Activated CD4-positive, alpha-beta memory T cell treated with anti-CD3 and anti-CD28 coated beads for 36 hours (primary cell): ENCODE measurements at regions not wholly inside any gene's neighbourhood (a gene's known extent, or its start where the extent isn't known, plus 50 kb on each side); places are given as distances from the start of the nearest gene placed in this dataset.

Experiments
- CTCF ChIA-PET: fragments of 350-600 bp; sonication (Branson Sonifier 250); formaldehyde crosslinking; loops from one replicate; lab custom pipeline; 2021; ENCODE audit warnings: antibody characterized with exemption, inconsistent platforms; lab: Charles Lee
- POLR2A ChIA-PET: fragments of 350-600 bp; sonication (Branson Sonifier 250); formaldehyde crosslinking; loops from one replicate; lab custom pipeline; 2021; ENCODE audit warnings: antibody characterized with exemption; lab: Charles Lee
- DNase-seq: peaks from one replicate; pipeline ENCODE4 v3.0.0-alpha.2; 2020
- H3K27ac Mint-ChIP-seq: one replicate; pipeline ENCODE4 v1.8.0; 2021; ENCODE audit warnings: mixed read lengths
- H3K27me3 Mint-ChIP-seq: one replicate; pipeline ENCODE4 v1.8.0; 2021; ENCODE audit warnings: mixed read lengths
- H3K36me3 Mint-ChIP-seq: one replicate; pipeline ENCODE4 v1.8.0; 2021; ENCODE audit warnings: mixed read lengths
- H3K4me1 Mint-ChIP-seq: one replicate; pipeline ENCODE4 v1.8.0; 2021; ENCODE audit warnings: low read depth, mixed read lengths
- H3K4me3 Mint-ChIP-seq: one replicate; pipeline ENCODE4 v1.8.0; 2021; ENCODE audit warnings: mild to moderate bottlenecking, mixed read lengths
- H3K9me3 Mint-ChIP-seq: one replicate; pipeline ENCODE4 v1.8.0; 2021; ENCODE audit warnings: mixed read lengths
- intact Hi-C: fragments of 100-400 bp; cut with micrococcal nuclease; formaldehyde crosslinking; loops from one replicate; pipeline ENCODE4 v1.15.1; 2023

- ChIA-PET POLR2A (no interaction called here), CTCF (no interaction called here)
- H3K4me1 Mint-ChIP-seq = peaks cover 5% of the 10 kb centered on the region
- H3K4me3 Mint-ChIP-seq = no peak overlapping the region
- no peak overlapping the region for H3K27ac Mint-ChIP-seq
- intact Hi-C loops = no loop called here
- peaks cover 25% of the 10 kb centered on the region for H3K27me3 Mint-ChIP-seq
- no peaks in the 10 kb centered on the region for H3K9me3 Mint-ChIP-seq
- no peaks in the 10 kb centered on the region for H3K36me3 Mint-ChIP-seq
- no peak for DNase-seq
These were observed 66.9 kb upstream of the WDR17 start for GRCh38 chr4:175998782-175999181.

DNA sequence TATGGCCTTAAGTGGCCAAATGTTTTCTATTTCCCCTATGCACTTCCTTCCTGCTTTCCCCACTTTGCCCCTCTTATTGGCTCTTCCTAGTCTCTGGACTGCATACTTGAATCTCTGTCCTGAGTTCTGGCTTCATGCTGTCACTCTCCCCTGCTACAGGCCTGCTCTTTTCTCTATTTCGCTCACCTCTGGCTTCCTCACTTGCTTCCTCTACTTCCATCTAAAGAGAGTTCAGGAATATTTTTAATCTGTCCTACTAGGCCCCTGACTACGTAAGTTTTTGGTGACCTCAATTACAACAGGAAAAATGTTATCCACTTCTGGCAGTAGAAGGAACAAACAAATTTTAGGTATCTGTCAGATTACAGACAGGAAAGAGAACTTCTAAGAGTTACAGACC lies 65.7 kb upstream of the WDR17 start:
- POLR2A ChIA-PET = no interaction called here
- intact Hi-C loops = no loop called here
- H3K27ac Mint-ChIP-seq = no peak overlapping the region
- no peak for DNase-seq
- peaks cover 5% of the 10 kb centered on the region for H3K4me1 Mint-ChIP-seq
- H3K4me3 Mint-ChIP-seq = no peak overlapping the region
- CTCF ChIA-PET = no interaction called here
- H3K27me3 Mint-ChIP-seq = peaks cover 27% of the 10 kb centered on the region
- no peaks in the 10 kb centered on the region for H3K36me3 Mint-ChIP-seq
- H3K9me3 Mint-ChIP-seq = no peaks in the 10 kb centered on the region

DNA sequence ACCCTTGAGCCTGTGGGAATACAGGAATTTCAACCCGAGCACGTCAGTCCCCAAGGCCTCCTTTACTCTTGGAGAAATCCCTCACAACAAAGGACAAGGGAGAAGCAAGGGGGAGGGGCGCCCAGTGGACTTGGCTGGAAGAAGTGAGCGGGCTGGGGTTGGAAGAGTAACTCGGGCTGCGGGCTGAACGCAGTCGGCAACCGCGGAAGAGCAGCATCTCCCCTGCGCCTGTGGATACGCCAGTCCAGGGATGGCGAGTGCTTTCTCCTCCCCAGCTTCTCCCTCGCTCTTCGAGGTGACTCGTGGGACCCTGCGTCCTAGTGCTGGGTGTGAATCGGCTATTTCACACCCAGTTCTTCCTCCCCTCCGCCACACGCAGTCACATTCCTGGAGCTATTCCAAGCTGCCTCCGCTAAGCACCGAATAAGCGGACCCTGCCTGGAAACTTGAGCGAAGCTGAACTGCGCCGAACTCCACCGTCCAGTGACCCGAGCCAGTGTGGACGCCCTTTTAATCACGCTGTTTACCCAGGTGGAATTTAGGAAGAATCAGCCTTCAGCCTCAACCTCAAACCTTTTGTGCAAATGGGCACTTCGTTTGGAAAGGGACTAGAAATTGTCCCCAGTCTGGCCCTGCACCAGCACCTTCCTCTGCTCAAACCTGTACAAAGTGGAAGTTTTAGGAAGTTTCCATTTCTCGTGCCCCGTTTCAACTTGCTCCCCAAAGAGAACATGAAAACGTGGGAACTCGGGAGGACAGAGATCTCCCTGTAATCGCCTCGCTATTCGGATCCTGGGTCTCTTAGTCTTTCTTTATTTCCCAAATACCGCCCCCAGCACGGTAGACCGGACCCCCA lies 64.3 kb upstream of the WDR17 start:
- Mint-ChIP-seq H3K27me3 (peaks cover 30% of the 10 kb centered on the region), H3K4me1 (peaks cover 5% of the 10 kb centered on the region), H3K27ac (no peak overlapping the region), H3K4me3 (no peak overlapping the region), H3K36me3 (no peaks in the 10 kb centered on the region), H3K9me3 (no peaks in the 10 kb centered on the region)
- ChIA-PET CTCF (no interaction called here), POLR2A (no interaction called here)
- intact Hi-C loops = no loop called here
- no peak for DNase-seq

GRCh38 chr4:176002007-176002613 lies 63.5 kb upstream of the WDR17 start:
- POLR2A ChIA-PET = no interaction called here
- intact Hi-C loops = no loop called here
- H3K27ac Mint-ChIP-seq = no peak overlapping the region
- H3K4me3 Mint-ChIP-seq = peak overlapping the region; percentile 10
- no peaks in the 10 kb centered on the region for H3K36me3 Mint-ChIP-seq
- no peak for DNase-seq
- peaks cover 5% of the 10 kb centered on the region for H3K4me1 Mint-ChIP-seq
- no peaks in the 10 kb centered on the region for H3K9me3 Mint-ChIP-seq
- CTCF ChIA-PET = no interaction called here
- H3K27me3 Mint-ChIP-seq = peaks cover 30% of the 10 kb centered on the region

- H3K27ac Mint-ChIP-seq = no peak overlapping the region
- ChIA-PET POLR2A (no interaction called here), CTCF (no interaction called here)
- no peaks in the 10 kb centered on the region for H3K36me3 Mint-ChIP-seq
- H3K27me3 Mint-ChIP-seq = peaks cover 20% of the 10 kb centered on the region
- intact Hi-C loops = no loop called here
- H3K4me1 Mint-ChIP-seq = peaks cover 5% of the 10 kb centered on the region
- H3K4me3 Mint-ChIP-seq = no peak overlapping the region
- peaks cover 2% of the 10 kb centered on the region for H3K9me3 Mint-ChIP-seq
- DNase-seq = no peak
These were observed 59.9 kb upstream of the WDR17 start for GRCh38 chr4:176005766-176006165.

- no peak for DNase-seq
- no peaks in the 10 kb centered on the region for H3K36me3 Mint-ChIP-seq
- H3K9me3 Mint-ChIP-seq = peaks cover 2% of the 10 kb centered on the region
- CTCF ChIA-PET = no interaction called here
- no peaks in the 10 kb centered on the region for H3K4me1 Mint-ChIP-seq
- no peak overlapping the region for H3K4me3 Mint-ChIP-seq
- intact Hi-C loops = no loop called here
- POLR2A ChIA-PET = no interaction called here
- H3K27ac Mint-ChIP-seq = no peak overlapping the region
- peaks cover 3% of the 10 kb centered on the region for H3K27me3 Mint-ChIP-seq
These were observed 56.4 kb upstream of the WDR17 start for GRCh38 chr4:176009254-176009653.

DNA sequence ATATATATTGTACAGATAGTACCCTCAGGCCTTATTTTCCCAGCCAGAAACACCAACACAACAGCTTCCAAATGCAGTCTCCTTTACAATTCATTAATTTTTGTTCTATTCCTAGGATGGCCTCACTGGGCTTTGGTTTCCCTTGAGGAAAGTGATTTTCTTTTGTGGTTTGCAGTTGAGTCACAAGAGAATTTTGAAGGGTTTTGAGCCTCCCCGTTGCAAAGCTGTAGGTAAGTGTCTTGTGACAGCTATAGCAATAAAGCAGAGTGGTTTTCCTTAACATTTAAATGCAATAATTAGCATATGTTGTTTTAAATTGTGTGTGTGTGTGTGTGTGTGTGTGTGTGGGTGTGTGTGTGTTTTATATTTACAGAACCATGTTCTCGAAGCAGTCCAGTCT lies 54.1 kb upstream of the WDR17 start:
- peaks cover 2% of the 10 kb centered on the region for H3K9me3 Mint-ChIP-seq
- H3K4me3 Mint-ChIP-seq = no peak overlapping the region
- no peaks in the 10 kb centered on the region for H3K27me3 Mint-ChIP-seq
- no peak for DNase-seq
- ChIA-PET POLR2A (no interaction called here), CTCF (no interaction called here)
- no peaks in the 10 kb centered on the region for H3K4me1 Mint-ChIP-seq
- H3K36me3 Mint-ChIP-seq = no peaks in the 10 kb centered on the region
- no peak overlapping the region for H3K27ac Mint-ChIP-seq
- intact Hi-C loops = no loop called here

DNA sequence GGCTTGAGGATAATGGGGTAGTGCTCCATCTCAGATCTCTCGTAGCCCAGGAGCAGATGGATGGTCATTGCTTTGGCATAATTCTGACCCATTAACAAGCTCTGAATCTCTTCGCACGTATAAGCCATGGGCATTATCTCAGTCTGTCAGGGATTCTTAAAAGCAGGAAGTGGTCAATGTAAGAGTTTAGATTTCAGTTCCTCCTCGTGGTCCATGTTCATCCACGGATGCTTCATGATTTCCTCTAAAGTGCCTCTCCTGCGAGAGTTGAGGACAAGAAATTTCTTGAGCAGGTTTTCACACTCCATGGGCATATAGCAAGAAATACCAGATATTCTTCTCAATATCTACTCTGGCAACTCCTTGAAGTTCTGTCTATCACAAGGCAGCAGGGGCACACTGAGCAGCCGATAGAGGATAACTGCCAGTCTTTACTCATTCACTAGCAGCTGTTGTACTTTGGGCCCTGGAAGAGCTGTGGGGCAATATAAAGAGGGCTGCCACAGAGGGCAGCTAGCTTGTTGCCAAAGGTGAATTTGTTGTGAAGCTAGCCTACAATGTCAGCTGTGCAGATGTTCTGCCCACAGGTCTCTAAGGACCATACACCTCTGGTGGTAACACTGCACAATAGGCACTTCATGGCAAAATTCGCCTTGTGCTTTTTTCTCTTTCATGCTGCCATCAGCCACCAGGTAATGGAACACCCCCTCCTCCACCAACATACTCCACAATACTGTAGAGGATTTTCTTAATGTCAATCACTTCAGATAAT lies 52.0 kb upstream of the WDR17 start:
- POLR2A ChIA-PET = no interaction called here
- no peaks in the 10 kb centered on the region for H3K4me1 Mint-ChIP-seq
- no peaks in the 10 kb centered on the region for H3K27me3 Mint-ChIP-seq
- no peaks in the 10 kb centered on the region for H3K36me3 Mint-ChIP-seq
- no peak overlapping the region for H3K27ac Mint-ChIP-seq
- no peak for DNase-seq
- intact Hi-C loops = no loop called here
- peaks cover 2% of the 10 kb centered on the region for H3K9me3 Mint-ChIP-seq
- no peak overlapping the region for H3K4me3 Mint-ChIP-seq
- CTCF ChIA-PET = no interaction called here

DNA sequence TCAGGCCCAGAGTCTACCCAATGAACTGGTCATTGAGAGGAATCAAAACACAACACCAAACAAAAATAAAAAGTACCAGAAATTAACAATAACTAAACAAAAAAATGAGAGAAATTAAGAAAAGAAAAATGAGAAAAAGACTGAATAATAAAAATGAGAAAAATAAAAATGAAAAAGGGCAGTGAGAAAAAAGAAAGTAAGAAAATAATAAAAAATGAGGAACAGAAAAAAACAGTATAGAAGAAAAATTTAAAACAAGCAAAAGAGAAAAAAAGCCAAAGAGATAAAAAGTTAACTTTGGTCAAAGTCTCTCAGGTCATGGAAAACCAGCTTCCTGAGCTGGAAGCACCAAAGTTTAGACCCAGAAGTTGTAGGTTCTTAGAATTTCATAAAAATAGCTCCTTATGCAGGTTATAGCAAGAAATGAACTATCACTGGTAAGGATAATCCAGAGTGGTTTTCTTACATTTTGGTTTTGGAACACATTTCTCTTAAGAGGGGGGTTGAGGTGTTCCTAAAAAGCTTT lies 51.0 kb upstream of the WDR17 start:
- Mint-ChIP-seq H3K9me3 (no peaks in the 10 kb centered on the region), H3K4me1 (no peaks in the 10 kb centered on the region), H3K36me3 (no peaks in the 10 kb centered on the region), H3K4me3 (no peak overlapping the region), H3K27me3 (no peaks in the 10 kb centered on the region), H3K27ac (no peak overlapping the region)
- ChIA-PET POLR2A (no interaction called here), CTCF (no interaction called here)
- intact Hi-C loops = no loop called here
- no peak for DNase-seq
